HG03460 (cell line): ENCODE measurements at regions not wholly inside any gene's neighbourhood (a gene's known extent, or its start where the extent isn't known, plus 50 kb on each side); places are given as distances from the start of the nearest gene placed in this dataset.
"Not testable (repeated sequence)": the region's sequence is repeated elsewhere in the genome, so short reads cannot be mapped to it uniquely, and the experiment has no call there.

Experiments
- ATAC-seq: cut with Tn5 transposase; IDR thresholded peaks from one replicate; pipeline ENCODE4 v1.9.1; 2021; ENCODE audit not compliant: unreplicated experiment

- ATAC-seq, result no peak
Observed at GRCh38 chr5:108590799-108591198, 156.9 kb upstream of the FER start.

GRCh38 chr5:108588323-108588722 lies 159.4 kb upstream of the FER start:
- no peak for ATAC-seq

GRCh38 chr5:108587821-108588220 lies 159.9 kb upstream of the FER start:
- no peak for ATAC-seq

GRCh38 chr5:108581026-108581425 lies 166.7 kb upstream of the FER start:
- ATAC-seq, result no peak

- ATAC-seq, result no peak
Observed at GRCh38 chr5:108579236-108579635, 168.5 kb upstream of the FER start.

- no peak for ATAC-seq
Observed at GRCh38 chr5:108578791-108579190, 168.9 kb upstream of the FER start.

GRCh38 chr5:108567429-108567828 lies 180.3 kb upstream of the FER start:
- no peak for ATAC-seq

GRCh38 chr5:108564441-108564840 lies 182.5 kb upstream of the FBXL17 start:
- no peak for ATAC-seq

GRCh38 chr5:108562205-108562454 lies 180.2 kb upstream of the FBXL17 start:
- no peak for ATAC-seq

- ATAC-seq, result no peak
Observed at GRCh38 chr5:108561416-108562204, 179.7 kb upstream of the FBXL17 start.

GRCh38 chr5:108560581-108560980 lies 178.7 kb upstream of the FBXL17 start:
- no peak for ATAC-seq

- ATAC-seq, result no peak
Observed at GRCh38 chr5:108560166-108560565, 178.3 kb upstream of the FBXL17 start.

GRCh38 chr5:108558840-108559239 lies 176.9 kb upstream of the FBXL17 start:
- not testable (repeated sequence) for ATAC-seq

- not testable (repeated sequence) for ATAC-seq
Observed at GRCh38 chr5:108558142-108558541, 176.2 kb upstream of the FBXL17 start.

GRCh38 chr5:108557686-108558085 lies 175.8 kb upstream of the FBXL17 start:
- no peak for ATAC-seq

GRCh38 chr5:108556441-108557145 lies 174.7 kb upstream of the FBXL17 start:
- no peak for ATAC-seq

- ATAC-seq, result no peak
Observed at GRCh38 chr5:108548684-108549596, 167.0 kb upstream of the FBXL17 start.

GRCh38 chr5:108546939-108547338 lies 165.0 kb upstream of the FBXL17 start:
- no peak for ATAC-seq

- ATAC-seq, result no peak
Observed at GRCh38 chr5:108545301-108545700, 163.4 kb upstream of the FBXL17 start.

- no peak for ATAC-seq
Observed at GRCh38 chr5:108543486-108543885, 161.6 kb upstream of the FBXL17 start.

- no peak for ATAC-seq
Observed at GRCh38 chr5:108541836-108542235, 159.9 kb upstream of the FBXL17 start.

- ATAC-seq, result no peak
Observed at GRCh38 chr5:108536321-108536720, 154.4 kb upstream of the FBXL17 start.
